Tibial artery (tissue), 4 donors: ENCODE measurements at regions not wholly inside any gene's neighbourhood (a gene's known extent, or its start where the extent isn't known, plus 50 kb on each side); places are given as distances from the start of the nearest gene placed in this dataset.

Source experiments
- DNase-seq, 2 donors: peaks; one replicate each; pipeline ENCODE4 v3.0.0-alpha.2; 2019
- H3K27ac ChIP-seq, 2 donors: fragments of 200-600 bp; sonication (generic) in 1 of 2; 1 replicate in 1 of 2; 2 replicates in 1 of 2; pipeline ENCODE4 v1.5.1; 2018 to 2019; ENCODE audit warnings: mild to moderate bottlenecking in 1 of 2
- H3K27me3 ChIP-seq, 2 donors: fragments of 200-600 bp; sonication (generic) in 1 of 2; one replicate each; pipeline versions ENCODE4 v1.5.1 to v1.6.0; 2016 to 2019
- H3K36me3 ChIP-seq, 3 donors: fragments of 200-600 bp; sonication (generic) in 2 of 3; one replicate each; pipeline ENCODE4 v1.5.1; 2016 to 2019; ENCODE audit warnings: mild to moderate bottlenecking in 2 of 3
- H3K4me1 ChIP-seq, 4 donors: fragments of 200-600 bp; sonication (generic) in 2 of 4; 1 replicate in 3 of 4; 2 replicates in 1 of 4; pipeline ENCODE4 v1.5.1; 2016 to 2019
- H3K4me3 ChIP-seq, 2 donors: fragments of 200-600 bp; sonication (generic) in 1 of 2; 1 replicate in 1 of 2; 2 replicates in 1 of 2; pipeline ENCODE4 v1.5.1; 2018 to 2019; ENCODE audit warnings: mild to moderate bottlenecking in 2 of 2
- H3K9me3 ChIP-seq, 3 donors: fragments of 200-600 bp; sonication (generic) in 1 of 3; one replicate each; pipeline ENCODE4 v1.5.1; 2016 to 2019
- CTCF ChIP-seq, 2 experiments: fragments of 200-600 bp in 1 of 2; fragments of 450-650 bp in 1 of 2; IDR thresholded peaks; one replicate each; pipeline ENCODE4 v1.5.1; 2017 to 2019; ENCODE audit warnings: antibody characterized with exemption in 2 of 2, mild to moderate bottlenecking in 1 of 2, moderate library complexity in 1 of 2
- intact Hi-C: fragments of 100-400 bp; cut with DNase I; formaldehyde crosslinking; loops from one replicate; pipeline ENCODE4 v1.15.0; 2023; ENCODE audit warnings: low total_unique reads

- TF ChIP-seq CTCF (IDR thresholded peaks at IDR 0.05) = no peak
- no peak overlapping the region for H3K4me3 ChIP-seq
- H3K27ac ChIP-seq = no peak overlapping the region
- intact Hi-C loops = no loop called here
- H3K27me3 ChIP-seq = no peaks in the 10 kb centered on the region
- no peaks in the 10 kb centered on the region for H3K9me3 ChIP-seq
- peaks cover 0 to 10% (median 0%) of the 10 kb centered on the region in 4 donors for H3K4me1 ChIP-seq
- DNase-seq = no peak
- no peaks in the 10 kb centered on the region for H3K36me3 ChIP-seq
Measured at GRCh38 chr4:20326977-20327376, 75.3 kb downstream of the SLIT2 start.

- Histone ChIP-seq H3K36me3 (no peaks in the 10 kb centered on the region), H3K9me3 (no peaks in the 10 kb centered on the region), H3K4me3 (no peak overlapping the region), H3K27ac (no peak overlapping the region), H3K27me3 (no peaks in the 10 kb centered on the region), H3K4me1 (peaks cover 0 to 10% (median 0%) of the 10 kb centered on the region in 4 donors)
- intact Hi-C loops = no loop called here
- no peak for DNase-seq
- TF ChIP-seq CTCF (IDR thresholded peaks at IDR 0.05) = no peak
Measured at GRCh38 chr4:20327808-20328207, 76.1 kb downstream of the SLIT2 start.

- TF ChIP-seq CTCF (IDR thresholded peaks at IDR 0.05) = no peak
- intact Hi-C loops = no loop called here
- Histone ChIP-seq H3K27ac (no peak overlapping the region), H3K4me3 (no peak overlapping the region), H3K9me3 (no peaks in the 10 kb centered on the region), H3K36me3 (no peaks in the 10 kb centered on the region), H3K27me3 (no peaks in the 10 kb centered on the region), H3K4me1 (no peaks in the 10 kb centered on the region)
- DNase-seq = no peak
Measured at GRCh38 chr4:20331642-20332041, 79.9 kb downstream of the SLIT2 start.

- no peak for DNase-seq
- H3K4me1 ChIP-seq = no peaks in the 10 kb centered on the region
- H3K9me3 ChIP-seq = no peaks in the 10 kb centered on the region
- no peak overlapping the region for H3K4me3 ChIP-seq
- intact Hi-C loops = no loop called here
- no peak for TF ChIP-seq CTCF (IDR thresholded peaks at IDR 0.05)
- no peaks in the 10 kb centered on the region for H3K36me3 ChIP-seq
- no peaks in the 10 kb centered on the region for H3K27me3 ChIP-seq
- no peak overlapping the region for H3K27ac ChIP-seq
Measured at GRCh38 chr4:20333141-20333715, 81.5 kb downstream of the SLIT2 start.

- H3K4me1 ChIP-seq = no peaks in the 10 kb centered on the region
- no peaks in the 10 kb centered on the region for H3K9me3 ChIP-seq
- no peak for DNase-seq
- H3K36me3 ChIP-seq = no peaks in the 10 kb centered on the region
- no peaks in the 10 kb centered on the region for H3K27me3 ChIP-seq
- H3K4me3 ChIP-seq = no peak overlapping the region
- TF ChIP-seq CTCF (IDR thresholded peaks at IDR 0.05) = no peak
- H3K27ac ChIP-seq = no peak overlapping the region
- intact Hi-C loops = no loop called here
Measured at GRCh38 chr4:20337261-20337664, 85.6 kb downstream of the SLIT2 start.

GRCh38 chr4:20338841-20339240 lies 87.1 kb downstream of the SLIT2 start:
- no peak for TF ChIP-seq CTCF (IDR thresholded peaks at IDR 0.05)
- Histone ChIP-seq H3K4me3 (no peak overlapping the region), H3K27ac (no peak overlapping the region), H3K36me3 (no peaks in the 10 kb centered on the region), H3K9me3 (no peaks in the 10 kb centered on the region), H3K4me1 (no peaks in the 10 kb centered on the region), H3K27me3 (no peaks in the 10 kb centered on the region)
- intact Hi-C loops = no loop called here
- DNase-seq = no peak
